ENCODE measurements at regions not wholly inside any gene's neighbourhood (a gene's known extent, or its start where the extent isn't known, plus 50 kb on each side); places are given as distances from the start of the nearest gene placed in this dataset.

- TF ChIP-seq CTCF (IDR thresholded peaks at IDR 0.05), result no peak
- TF ChIP-seq ZFX (IDR thresholded peaks at IDR 0.05; ENCODE audit: borderline replicate concordance), result no peak
These were observed 132.7 kb upstream of the USP24 start for GRCh38 chr1:55347866-55348265.

Data from 22Rv1 (cell line).